Astrocyte (in vitro differentiated cells and primary cell): ENCODE measurements at regions not wholly inside any gene's neighbourhood (a gene's known extent, or its start where the extent isn't known, plus 50 kb on each side); places are given as distances from the start of the nearest gene placed in this dataset.

Experiments used
- DNase-seq: peaks from one replicate; pipeline ENCODE4 v3.0.0-alpha.2; 2010; ENCODE audit warnings: low read depth
- FAIRE-seq: peaks from 2 replicates; lab custom pipeline; 2011; peaks lifted over from hg19 to GRCh38; lab: Jason Lieb, UNC
- H2AFZ ChIP-seq: 2 replicates; pipeline ENCODE4 v1.6.0; 2012; ENCODE audit warnings: low read depth, low read length, inconsistent platforms
- H3K27ac ChIP-seq: 2 replicates; pipeline ENCODE4 v1.5.1; 2011; ENCODE audit warnings: low read depth, low read length, inconsistent platforms
- H3K27me3 ChIP-seq: 2 replicates; pipeline ENCODE4 v1.6.0; 2011; ENCODE audit warnings: low read length, inconsistent platforms; ENCODE audit not compliant: insufficient read depth
- H3K36me3 ChIP-seq: 2 replicates; pipeline ENCODE4 v1.5.1; 2011; ENCODE audit warnings: low read length, inconsistent platforms; ENCODE audit not compliant: insufficient read depth
- H3K4me1 ChIP-seq: 2 replicates; pipeline ENCODE4 v1.5.1; 2011; ENCODE audit warnings: low read length, inconsistent platforms; ENCODE audit not compliant: insufficient read depth
- H3K4me2 ChIP-seq: 2 replicates; pipeline ENCODE4 v1.6.0; 2012; ENCODE audit warnings: low read length, inconsistent platforms
- H3K4me3 ChIP-seq: 2 replicates; pipeline ENCODE4 v1.5.1; 2011; ENCODE audit warnings: low read depth, mild to moderate bottlenecking, low read length, inconsistent platforms; ENCODE audit not compliant: insufficient read depth
- H3K79me2 ChIP-seq: 2 replicates; pipeline ENCODE4 v1.6.0; 2012; ENCODE audit warnings: mild to moderate bottlenecking, low read length, inconsistent platforms; ENCODE audit not compliant: insufficient read depth
- H3K9ac ChIP-seq: 2 replicates; pipeline ENCODE4 v1.6.0; 2012; ENCODE audit warnings: mild to moderate bottlenecking, low read length, inconsistent platforms
- H3K9me3 ChIP-seq: 2 replicates; pipeline ENCODE4 v1.5.1; 2012; ENCODE audit warnings: low read depth, mild to moderate bottlenecking, low read length, inconsistent platforms; ENCODE audit not compliant: insufficient read depth
- H4K20me1 ChIP-seq: 2 replicates; pipeline ENCODE4 v1.6.0; 2012; ENCODE audit warnings: low read length, inconsistent platforms; ENCODE audit not compliant: insufficient read depth
- H3K27ac Mint-ChIP-seq: one replicate; pipeline ENCODE4 v1.8.0; 2021; ENCODE audit warnings: mild to moderate bottlenecking, mixed read lengths; ENCODE audit not compliant: unreplicated experiment
- H3K27me3 Mint-ChIP-seq: one replicate; pipeline ENCODE4 v1.8.0; 2021; ENCODE audit warnings: low read depth, mixed read lengths; ENCODE audit not compliant: unreplicated experiment
- H3K36me3 Mint-ChIP-seq: one replicate; pipeline ENCODE4 v1.8.0; 2021; ENCODE audit warnings: low read depth, mixed read lengths; ENCODE audit not compliant: unreplicated experiment
- H3K4me1 Mint-ChIP-seq: one replicate; pipeline ENCODE4 v1.8.0; 2021; ENCODE audit warnings: low read depth, mixed read lengths; ENCODE audit not compliant: unreplicated experiment
- H3K4me3 Mint-ChIP-seq: one replicate; pipeline ENCODE4 v1.8.0; 2021; ENCODE audit warnings: mild to moderate bottlenecking, moderate library complexity, mixed read lengths; ENCODE audit not compliant: unreplicated experiment
- H3K9me3 Mint-ChIP-seq: one replicate; pipeline ENCODE4 v1.8.0; 2021; ENCODE audit warnings: mild to moderate bottlenecking, mixed read lengths; ENCODE audit not compliant: unreplicated experiment
- CTCF ChIP-seq: IDR thresholded peaks from 2 replicates; pipeline ENCODE4 v1.5.1; 2011; ENCODE audit warnings: low read depth, mild to moderate bottlenecking, inconsistent platforms, low read length, moderate library complexity; ENCODE audit not compliant: insufficient read depth
- EZH2 ChIP-seq: IDR thresholded peaks from 2 replicates; pipeline ENCODE4 v1.6.1; 2012; ENCODE audit warnings: mild to moderate bottlenecking, low read length, inconsistent platforms; ENCODE audit not compliant: insufficient read depth

GRCh38 chr3:150105886-150106612, 135.4 kb upstream of the PFN2 start:
- H3K9ac ChIP-seq: no peak overlapping the region
- no peaks in the 10 kb centered on the region for H3K9me3 ChIP-seq
- H3K4me3 ChIP-seq: no peak overlapping the region
- Mint-ChIP-seq H3K27ac (peak overlapping the region; percentile 74), H3K4me3 (no peak overlapping the region), H3K4me1 (peaks cover 24% of the 10 kb centered on the region), H3K9me3 (no peaks in the 10 kb centered on the region), H3K36me3 (no peaks in the 10 kb centered on the region), H3K27me3 (no peaks in the 10 kb centered on the region)
- no peaks in the 10 kb centered on the region for H3K79me2 ChIP-seq
- H3K27me3 ChIP-seq: no peaks in the 10 kb centered on the region
- peak overlapping the region; percentile 63 for H3K4me2 ChIP-seq
- no peak for FAIRE-seq
- TF ChIP-seq CTCF (no peak), EZH2 (no peak)
- no peaks in the 10 kb centered on the region for H3K36me3 ChIP-seq
- H4K20me1 ChIP-seq: no peaks in the 10 kb centered on the region
- DNase-seq: no peak
- H2AFZ ChIP-seq: no peak overlapping the region
- peaks cover 18% of the 10 kb centered on the region for H3K4me1 ChIP-seq
- H3K27ac ChIP-seq: peak overlapping the region; percentile 62

- FAIRE-seq (no peak), DNase-seq (no peak)
- H3K27ac Mint-ChIP-seq: no peak overlapping the region
- H3K9me3 Mint-ChIP-seq: no peaks in the 10 kb centered on the region
- H3K36me3 Mint-ChIP-seq: no peaks in the 10 kb centered on the region
- Histone ChIP-seq H3K36me3 (no peaks in the 10 kb centered on the region), H2AFZ (no peak overlapping the region), H3K4me2 (no peak overlapping the region), H3K9ac (no peak overlapping the region), H3K27me3 (no peaks in the 10 kb centered on the region), H3K4me1 (peaks cover 18% of the 10 kb centered on the region), H3K9me3 (no peaks in the 10 kb centered on the region), H3K27ac (no peak overlapping the region), H3K4me3 (no peak overlapping the region), H3K79me2 (no peaks in the 10 kb centered on the region), H4K20me1 (no peaks in the 10 kb centered on the region)
- H3K4me1 Mint-ChIP-seq: peaks cover 24% of the 10 kb centered on the region
- H3K4me3 Mint-ChIP-seq: no peak overlapping the region
- no peaks in the 10 kb centered on the region for H3K27me3 Mint-ChIP-seq
- no peak for TF ChIP-seq CTCF
- TF ChIP-seq EZH2: no peak
These were observed 134.3 kb upstream of the PFN2 start for GRCh38 chr3:150105025-150105424.

GRCh38 chr3:150104564-150104963, 133.9 kb upstream of the PFN2 start:
- H3K36me3 ChIP-seq: no peaks in the 10 kb centered on the region
- no peaks in the 10 kb centered on the region for H3K79me2 ChIP-seq
- H3K9ac ChIP-seq: no peak overlapping the region
- no peaks in the 10 kb centered on the region for H4K20me1 ChIP-seq
- H3K4me1 ChIP-seq: peaks cover 18% of the 10 kb centered on the region
- Mint-ChIP-seq H3K27me3 (no peaks in the 10 kb centered on the region), H3K27ac (no peak overlapping the region), H3K4me3 (no peak overlapping the region), H3K4me1 (peaks cover 24% of the 10 kb centered on the region), H3K36me3 (no peaks in the 10 kb centered on the region), H3K9me3 (no peaks in the 10 kb centered on the region)
- no peak overlapping the region for H3K27ac ChIP-seq
- FAIRE-seq (no peak), DNase-seq (peak; percentile 35)
- TF ChIP-seq EZH2: no peak
- no peak for TF ChIP-seq CTCF
- no peaks in the 10 kb centered on the region for H3K27me3 ChIP-seq
- H3K4me3 ChIP-seq: no peak overlapping the region
- H3K9me3 ChIP-seq: no peaks in the 10 kb centered on the region
- H3K4me2 ChIP-seq: no peak overlapping the region
- no peak overlapping the region for H2AFZ ChIP-seq
